Ovary (tissue), 7 donors: ENCODE measurements at regions not wholly inside any gene's neighbourhood (a gene's known extent, or its start where the extent isn't known, plus 50 kb on each side); places are given as distances from the start of the nearest gene placed in this dataset.

Experiments
- DNase-seq, 5 donors: peaks; one replicate each; pipeline ENCODE4 v3.0.0-alpha.2; 2019 to 2020
- H3K27ac ChIP-seq, 2 donors: fragments of 200-600 bp; one replicate each; pipeline versions ENCODE4 v1.5.1 to v1.8.0; 2019 to 2022
- H3K27me3 ChIP-seq: fragments of 200-600 bp; one replicate; pipeline ENCODE4 v1.8.0; 2022
- H3K36me3 ChIP-seq: fragments of 200-600 bp; sonication (generic); one replicate; pipeline ENCODE4 v1.5.1; 2019
- H3K4me1 ChIP-seq: one replicate; pipeline ENCODE4 v1.8.1; 2013; ENCODE audit warnings: mild to moderate bottlenecking, moderate library complexity; ENCODE audit not compliant: insufficient read depth
- H3K4me3 ChIP-seq: fragments of 200-600 bp; sonication (generic); one replicate; pipeline ENCODE4 v1.5.1; 2017
- H3K9me3 ChIP-seq, 2 donors: fragments of 200-600 bp in 1 of 2; sonication (generic) in 1 of 2; one replicate each; pipeline versions ENCODE4 v1.5.1 to v1.8.1; 2013 to 2019; ENCODE audit warnings: mild to moderate bottlenecking in 1 of 2, moderate library complexity in 1 of 2
- EP300 ChIP-seq: sonication (generic); formaldehyde crosslinking; IDR thresholded peaks from one replicate; pipeline ENCODE4 v1.6.1; 2017; ENCODE audit warnings: antibody characterized with exemption
- POLR2A ChIP-seq: fragments of 450-650 bp; IDR thresholded peaks from one replicate; pipeline ENCODE4 v1.6.1; 2017; ENCODE audit warnings: antibody characterized with exemption, mild to moderate bottlenecking, moderate library complexity
- WGBS, 3 donors: extraction: QIAGEN DNeasy Blood & Tissue Kit in 1 of 3; methylation state at CpG; one replicate each; pipeline versions ENCODE4 v1.1.5 to v1.1.7; 2013 to 2017; 5-methylcytosine and 5-hydroxymethylcytosine counted together
- intact Hi-C, 4 donors: fragments of 100-400 bp; cut with DNase I; formaldehyde crosslinking; loops; one replicate each; pipeline versions ENCODE4 v1.11.0 to v1.15.1; 2022 to 2023
- TF ChIP-seq, protein P1 (sequence below), 3 donors: fragments of 450-650 bp in 2 of 3; fragments of 200-600 bp in 1 of 3; IDR thresholded peaks; one replicate each; pipeline versions ENCODE4 v1.5.1 to v1.8.0; 2016 to 2022; ENCODE audit warnings: antibody characterized with exemption in 3 of 3, mild to moderate bottlenecking in 1 of 3
- donor health status: DM: no; HTN: no; CAD: no; lungs with moderate emphysema.
- donor health status: DM: no; HTN: no; CAD: no.
- donor health status: Bipolar disorder and iron deficiency.
- donor health status: DM: no; HTN: no; CAD: no.
- donor health status: DM: yes; HTN: yes; CAD: no.

DNA sequence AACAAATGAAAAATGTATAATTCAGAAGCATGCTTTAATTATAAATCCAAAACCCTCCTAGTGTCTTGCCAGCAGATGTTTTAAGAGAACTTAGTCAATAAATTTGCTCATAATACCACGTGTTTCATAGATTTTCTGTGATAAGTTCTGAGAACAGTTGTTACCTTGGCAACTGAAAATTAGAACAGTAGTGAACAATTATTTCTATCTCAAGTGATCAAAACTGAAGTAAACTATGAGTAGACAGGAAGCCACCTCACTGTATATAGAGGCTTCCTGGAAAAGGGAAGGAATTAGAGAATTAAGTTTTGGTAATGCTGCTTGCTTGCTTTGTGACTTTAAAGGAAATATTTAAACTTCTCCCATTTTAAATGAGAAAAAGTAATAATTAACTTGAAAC lies 266.0 kb upstream of the ANO3 start:
- Histone ChIP-seq H3K27me3 (peaks cover 4% of the 10 kb centered on the region), H3K27ac (no peak overlapping the region), H3K4me1 (no peaks in the 10 kb centered on the region), H3K9me3 (no peaks in the 10 kb centered on the region), H3K36me3 (no peaks in the 10 kb centered on the region), H3K4me3 (no peak overlapping the region)
- DNase-seq: no peak
- intact Hi-C loops: no loop called here
- TF ChIP-seq, protein P1, sequence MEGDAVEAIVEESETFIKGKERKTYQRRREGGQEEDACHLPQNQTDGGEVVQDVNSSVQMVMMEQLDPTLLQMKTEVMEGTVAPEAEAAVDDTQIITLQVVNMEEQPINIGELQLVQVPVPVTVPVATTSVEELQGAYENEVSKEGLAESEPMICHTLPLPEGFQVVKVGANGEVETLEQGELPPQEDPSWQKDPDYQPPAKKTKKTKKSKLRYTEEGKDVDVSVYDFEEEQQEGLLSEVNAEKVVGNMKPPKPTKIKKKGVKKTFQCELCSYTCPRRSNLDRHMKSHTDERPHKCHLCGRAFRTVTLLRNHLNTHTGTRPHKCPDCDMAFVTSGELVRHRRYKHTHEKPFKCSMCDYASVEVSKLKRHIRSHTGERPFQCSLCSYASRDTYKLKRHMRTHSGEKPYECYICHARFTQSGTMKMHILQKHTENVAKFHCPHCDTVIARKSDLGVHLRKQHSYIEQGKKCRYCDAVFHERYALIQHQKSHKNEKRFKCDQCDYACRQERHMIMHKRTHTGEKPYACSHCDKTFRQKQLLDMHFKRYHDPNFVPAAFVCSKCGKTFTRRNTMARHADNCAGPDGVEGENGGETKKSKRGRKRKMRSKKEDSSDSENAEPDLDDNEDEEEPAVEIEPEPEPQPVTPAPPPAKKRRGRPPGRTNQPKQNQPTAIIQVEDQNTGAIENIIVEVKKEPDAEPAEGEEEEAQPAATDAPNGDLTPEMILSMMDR (IDR thresholded peaks at IDR 0.05): no peak
- no peak for TF ChIP-seq EP300
- no peak for TF ChIP-seq POLR2A
- WGBS, 3 donors: 45 to 51% (median 45%) methylated on average over 1 of the region's 1 CpG

DNA sequence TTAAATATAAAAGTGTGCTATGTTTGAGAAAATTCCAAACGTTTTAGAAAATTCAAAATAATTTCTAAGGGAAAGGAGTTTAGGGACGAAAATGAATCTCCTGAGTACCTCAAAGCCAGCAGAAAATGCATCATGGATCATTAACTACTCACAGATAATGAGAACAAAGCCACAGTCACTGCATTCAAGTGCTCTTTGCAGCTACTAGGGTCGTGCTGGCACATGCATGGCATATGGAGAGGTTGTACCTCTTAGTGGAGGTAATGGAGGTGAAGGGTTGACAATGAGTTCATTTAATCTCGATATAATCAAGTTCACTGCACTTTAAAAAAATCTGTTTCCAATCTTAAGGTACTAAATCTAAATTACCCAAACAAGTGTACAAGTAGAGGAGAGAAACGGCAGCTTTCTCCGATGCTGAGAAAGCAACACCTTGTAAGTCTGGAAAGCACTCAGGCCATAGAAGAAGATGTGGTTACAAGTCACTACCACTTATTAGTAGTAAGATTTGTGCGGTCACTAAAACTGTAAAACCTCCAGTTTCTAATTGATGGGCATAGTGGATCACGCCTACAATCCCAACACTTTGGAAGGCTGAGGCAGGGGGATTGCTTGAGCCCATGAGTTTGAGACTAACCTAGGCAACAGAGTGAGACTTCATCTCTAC lies 261.1 kb upstream of the ANO3 start:
- H3K4me1 ChIP-seq: no peaks in the 10 kb centered on the region
- 81 to 85% (median 81%) methylated on average over 8 of the region's 8 CpGs for WGBS, 3 donors
- DNase-seq: no peak
- H3K9me3 ChIP-seq: no peaks in the 10 kb centered on the region
- no peak for TF ChIP-seq POLR2A
- TF ChIP-seq, protein P1 (IDR thresholded peaks at IDR 0.05): no peak
- TF ChIP-seq EP300: no peak
- no peak overlapping the region for H3K27ac ChIP-seq
- intact Hi-C loops: no loop called here
- no peaks in the 10 kb centered on the region for H3K36me3 ChIP-seq
- H3K4me3 ChIP-seq: no peak overlapping the region
- peaks cover 2% of the 10 kb centered on the region for H3K27me3 ChIP-seq

DNA sequence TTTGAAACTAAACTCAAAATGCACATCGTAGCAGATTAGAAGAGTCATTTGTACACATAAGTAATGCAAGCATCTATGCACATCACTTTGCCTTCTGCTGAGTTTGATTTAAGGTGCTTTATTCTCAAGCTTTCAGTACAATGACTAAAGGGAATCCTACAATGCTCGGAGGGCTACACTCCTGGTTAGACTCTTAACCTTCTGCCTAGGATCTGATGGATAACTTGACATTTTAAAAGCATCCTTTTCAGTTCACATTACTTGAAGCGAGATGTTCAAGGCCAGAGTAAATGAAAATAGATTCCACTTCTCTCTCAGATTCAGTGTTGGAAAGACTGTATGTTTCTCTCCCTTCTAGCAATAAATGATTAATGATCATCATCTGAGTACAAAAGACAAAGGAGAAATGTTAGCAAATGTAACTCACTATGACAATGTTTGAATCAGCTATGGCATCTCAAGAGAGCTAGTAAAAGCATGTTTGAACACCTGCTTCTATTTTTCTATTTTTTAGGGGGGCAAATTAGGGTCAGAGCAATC lies 259.2 kb upstream of the ANO3 start:
- no peak for DNase-seq
- Histone ChIP-seq H3K27me3 (no peaks in the 10 kb centered on the region), H3K4me1 (no peaks in the 10 kb centered on the region), H3K4me3 (no peak overlapping the region), H3K9me3 (no peaks in the 10 kb centered on the region), H3K36me3 (no peaks in the 10 kb centered on the region), H3K27ac (no peak overlapping the region)
- intact Hi-C loops: no loop called here
- TF ChIP-seq, protein P1 (IDR thresholded peaks at IDR 0.05): no peak
- TF ChIP-seq POLR2A (no peak), EP300 (no peak)
- WGBS, 3 donors: 80 to 85% (median 83%) methylated on average over 3 of the region's 3 CpGs

DNA sequence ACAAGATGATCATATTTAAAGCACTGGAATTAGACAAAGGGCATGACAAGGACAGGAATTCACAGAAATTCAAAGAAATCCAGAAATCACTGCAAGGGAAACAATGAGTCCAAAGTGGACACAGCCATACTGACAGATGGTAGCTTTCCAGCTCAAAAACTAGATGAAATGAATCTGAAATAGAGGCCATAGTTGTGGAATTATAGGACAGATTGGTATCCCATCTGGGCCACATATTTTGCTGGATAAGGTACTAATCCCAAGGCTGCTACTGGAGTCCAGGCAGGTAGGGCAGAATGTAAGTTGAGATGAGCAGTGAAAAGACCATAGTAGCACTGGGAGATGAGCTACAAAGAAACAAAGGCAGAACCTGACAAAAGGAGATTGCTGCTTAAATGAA lies 258.3 kb upstream of the ANO3 start:
- H3K27ac ChIP-seq: no peak overlapping the region
- TF ChIP-seq POLR2A: no peak
- no peak for TF ChIP-seq EP300
- TF ChIP-seq, protein P1 (IDR thresholded peaks at IDR 0.05): no peak
- H3K36me3 ChIP-seq: no peaks in the 10 kb centered on the region
- no peaks in the 10 kb centered on the region for H3K4me1 ChIP-seq
- DNase-seq: no peak
- intact Hi-C loops: no loop called here
- no peak overlapping the region for H3K4me3 ChIP-seq
- H3K9me3 ChIP-seq: no peaks in the 10 kb centered on the region
- no peaks in the 10 kb centered on the region for H3K27me3 ChIP-seq
